ENCODE measurements at regions not wholly inside any gene's neighbourhood (a gene's known extent, or its start where the extent isn't known, plus 50 kb on each side); places are given as distances from the start of the nearest gene placed in this dataset.

- no peaks in the 10 kb centered on the region for H3K36me3 ChIP-seq (replicated peaks in 1 of 2; ENCODE audit: insufficient read depth in 1 of 2, low read depth in 2 of 2)
- intact Hi-C loops (cut with DNase I): no loop called here
- 83 to 90% methylated on average over 3 of the region's 3 CpGs for WGBS, 2 donors
- no peak overlapping the region for H3K4me3 ChIP-seq
- no peak overlapping the region for H3K27ac ChIP-seq
- no peak for ATAC-seq
- no peak for DNase-seq
- H3K9me3 ChIP-seq: no peaks in the 10 kb centered on the region
- no peaks in the 10 kb centered on the region for H3K27me3 ChIP-seq
- no peaks in the 10 kb centered on the region for H3K4me1 ChIP-seq
- TF ChIP-seq CTCF (IDR thresholded peaks at IDR 0.05): no peak
Measured at GRCh38 chr2:14560716-14561115, 71.8 kb upstream of the LRATD1 start.

- no peaks in the 10 kb centered on the region for H3K36me3 ChIP-seq (replicated peaks in 1 of 2; ENCODE audit: insufficient read depth in 1 of 2, low read depth in 2 of 2)
- no peak overlapping the region for H3K4me3 ChIP-seq
- WGBS, 2 donors: 81 to 82% methylated on average over 1 of the region's 1 CpG
- no peak for ATAC-seq
- intact Hi-C loops (cut with DNase I): no loop called here
- H3K27me3 ChIP-seq: no peaks in the 10 kb centered on the region
- no peak for DNase-seq
- H3K4me1 ChIP-seq: no peaks in the 10 kb centered on the region
- no peaks in the 10 kb centered on the region for H3K9me3 ChIP-seq
- no peak overlapping the region for H3K27ac ChIP-seq
- TF ChIP-seq POLR2A (IDR thresholded peaks at IDR 0.05) (no peak), CTCF (IDR thresholded peaks at IDR 0.05) (no peak)
Measured at GRCh38 chr2:14563324-14563723, 69.2 kb upstream of the LRATD1 start.

GRCh38 chr2:14565666-14566065 lies 66.9 kb upstream of the LRATD1 start:
- no peak for ATAC-seq
- no peak overlapping the region for H3K27ac ChIP-seq
- TF ChIP-seq CTCF (IDR thresholded peaks at IDR 0.05): no peak
- intact Hi-C loops (cut with DNase I): no loop called here
- no peaks in the 10 kb centered on the region for H3K36me3 ChIP-seq (replicated peaks in 1 of 2; ENCODE audit: insufficient read depth in 1 of 2, low read depth in 2 of 2)
- no peak for DNase-seq
- no peak overlapping the region for H3K4me3 ChIP-seq
- no peaks in the 10 kb centered on the region for H3K4me1 ChIP-seq
- no peaks in the 10 kb centered on the region for H3K27me3 ChIP-seq
- no peaks in the 10 kb centered on the region for H3K9me3 ChIP-seq

- DNase-seq (no peak), ATAC-seq (no peak)
- TF ChIP-seq POLR2A (IDR thresholded peaks at IDR 0.05): no peak
- no peak for TF ChIP-seq CTCF (IDR thresholded peaks at IDR 0.05)
- H3K4me1 ChIP-seq: peaks cover 4% of the 10 kb centered on the region
- WGBS, 2 donors: 58 to 68% methylated on average over 1 of the region's 1 CpG
- no peaks in the 10 kb centered on the region for H3K27me3 ChIP-seq
- H3K36me3 ChIP-seq (replicated peaks in 1 of 2; ENCODE audit: insufficient read depth in 1 of 2, low read depth in 2 of 2): no peaks in the 10 kb centered on the region
- H3K27ac ChIP-seq: no peak overlapping the region
- intact Hi-C loops (cut with DNase I): no loop called here
- H3K4me3 ChIP-seq: no peak overlapping the region
- H3K9me3 ChIP-seq: no peaks in the 10 kb centered on the region
Measured at GRCh38 chr2:14567561-14567960, 65.0 kb upstream of the LRATD1 start.

- WGBS, 2 donors: 81 to 88% methylated on average over 3 of the region's 3 CpGs
Measured at GRCh38 chr2:14569294-14569693, 63.2 kb upstream of the LRATD1 start.

More at GRCh38 chr2:14569294-14569693, 63.2 kb upstream of the LRATD1 start:
- ATAC-seq (no peak), DNase-seq (no peak)
- no peak for TF ChIP-seq POLR2A (IDR thresholded peaks at IDR 0.05)
- TF ChIP-seq CTCF (IDR thresholded peaks at IDR 0.05): no peak
- H3K4me3 ChIP-seq: no peak overlapping the region
- H3K4me1 ChIP-seq: peaks cover 11% of the 10 kb centered on the region
- H3K27ac ChIP-seq: no peak overlapping the region
- no peaks in the 10 kb centered on the region for H3K9me3 ChIP-seq
- intact Hi-C loops (cut with DNase I): no loop called here
- no peaks in the 10 kb centered on the region for H3K27me3 ChIP-seq
- no peaks in the 10 kb centered on the region for H3K36me3 ChIP-seq (replicated peaks in 1 of 2; ENCODE audit: insufficient read depth in 1 of 2, low read depth in 2 of 2)

Data from body of pancreas (tissue), 4 donors.